NB4 (cell line): ENCODE measurements at regions not wholly inside any gene's neighbourhood (a gene's known extent, or its start where the extent isn't known, plus 50 kb on each side); places are given as distances from the start of the nearest gene placed in this dataset.

Experiments used
- CTCF ChIP-seq: IDR thresholded peaks from one replicate; pipeline ENCODE4 v1.5.1; 2012; ENCODE audit warnings: low read depth, low read length
- MAX ChIP-seq: IDR thresholded peaks from 2 replicates; pipeline ENCODE4 v1.6.1; 2011; ENCODE audit warnings: low read depth, low read length
- POLR2A ChIP-seq: IDR thresholded peaks from 2 replicates; pipeline ENCODE4 v1.6.1; 2011; ENCODE audit warnings: mild to moderate bottlenecking; ENCODE audit not compliant: insufficient read length; ENCODE audit errors: extremely low read depth

DNA sequence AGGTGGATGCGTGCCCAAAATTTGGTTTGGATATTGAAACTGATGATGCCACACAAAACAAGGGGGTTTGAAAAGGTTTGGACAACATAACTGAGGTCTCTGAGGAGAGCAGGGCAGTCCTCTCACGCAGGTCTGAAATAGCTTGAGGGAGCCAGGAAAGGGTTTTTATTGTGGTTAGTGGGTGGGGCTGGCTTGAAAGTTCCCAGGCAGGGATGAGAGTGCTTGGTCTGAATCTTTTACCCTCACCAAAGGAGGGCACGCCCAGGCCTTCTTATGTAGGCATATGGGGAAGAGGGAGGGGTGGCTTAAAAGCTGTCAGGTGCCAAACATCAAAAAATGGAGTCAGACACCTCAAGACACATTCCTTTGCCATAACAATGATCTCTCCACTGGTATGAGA lies 493.1 kb upstream of the CCDC196 start:
- TF ChIP-seq CTCF (no peak), POLR2A (no peak), MAX (no peak)
